ENCODE measurements at regions not wholly inside any gene's neighbourhood (a gene's known extent, or its start where the extent isn't known, plus 50 kb on each side); places are given as distances from the start of the nearest gene placed in this dataset.
"Not testable (repeated sequence)": the region's sequence is repeated elsewhere in the genome, so short reads cannot be mapped to it uniquely, and the experiment has no call there.

DNA sequence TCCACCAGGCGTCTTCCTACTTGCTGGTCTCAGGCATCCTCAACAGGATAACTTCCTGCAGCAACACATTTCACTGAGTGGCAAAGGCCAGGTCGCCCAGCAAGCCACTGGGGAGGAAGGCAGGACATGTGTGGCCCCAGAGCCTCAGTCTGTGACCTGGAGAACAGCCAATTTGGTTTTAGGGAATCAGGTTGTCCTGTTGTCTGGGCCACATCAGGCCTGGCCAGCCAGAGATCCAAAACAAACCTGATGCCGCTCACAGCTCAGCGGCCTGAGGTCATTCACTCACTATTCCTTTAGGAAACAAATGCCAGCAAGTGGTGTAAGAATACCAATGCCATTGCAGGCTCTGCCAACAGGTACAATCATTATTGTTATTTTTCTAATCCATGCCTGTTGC is 210.7 kb downstream of the VAPA start:
- Mint-ChIP-seq H3K27ac (no peak overlapping the region), H3K36me3 (ENCODE audit: low read depth) (no peaks in the 10 kb centered on the region)

DNA sequence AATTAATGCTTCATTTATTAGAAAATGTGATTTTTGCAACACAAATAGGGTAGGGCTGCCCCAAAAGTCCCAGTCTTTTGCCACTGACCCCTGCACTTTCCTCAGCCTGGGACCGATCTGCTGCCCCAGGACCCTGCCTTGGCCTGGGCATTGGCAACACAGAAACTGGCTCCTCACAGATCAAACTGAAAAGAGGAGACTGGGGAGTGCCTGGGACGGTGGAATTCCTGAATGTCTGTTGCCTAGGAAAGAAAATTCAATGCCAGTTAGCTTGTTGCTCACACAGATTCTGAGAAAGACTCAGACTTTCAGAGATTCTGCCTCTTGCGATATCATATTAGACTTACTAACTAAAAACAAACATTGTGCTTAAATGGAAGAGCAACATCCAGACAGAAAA is 211.2 kb downstream of the VAPA start:
- H3K27me3 Mint-ChIP-seq (ENCODE audit: low read depth), result peaks cover 13% of the 10 kb centered on the region
- H3K4me3 Mint-ChIP-seq (ENCODE audit: low read depth), result no peak overlapping the region
- H3K9me3 Mint-ChIP-seq, result peaks cover 3% of the 10 kb centered on the region
- no peak overlapping the region for H3K27ac Mint-ChIP-seq
- H3K4me1 Mint-ChIP-seq (ENCODE audit: low read depth), result peaks cover 17% of the 10 kb centered on the region
- DNase-seq (ENCODE audit: low spot score), result no peak
- intact Hi-C loops (cut with micrococcal nuclease), result no loop called here
- no peaks in the 10 kb centered on the region for H3K36me3 Mint-ChIP-seq (ENCODE audit: low read depth)

More for the DNA sequence above, 210.7 kb downstream of the VAPA start:
- no peak for DNase-seq (ENCODE audit: low spot score)
- H3K27me3 Mint-ChIP-seq (ENCODE audit: low read depth), result peaks cover 10% of the 10 kb centered on the region
- intact Hi-C loops (cut with micrococcal nuclease), result no loop called here
- H3K4me1 Mint-ChIP-seq (ENCODE audit: low read depth), result peaks cover 17% of the 10 kb centered on the region
- peaks cover 3% of the 10 kb centered on the region for H3K9me3 Mint-ChIP-seq
- no peak overlapping the region for H3K4me3 Mint-ChIP-seq (ENCODE audit: low read depth)

DNA sequence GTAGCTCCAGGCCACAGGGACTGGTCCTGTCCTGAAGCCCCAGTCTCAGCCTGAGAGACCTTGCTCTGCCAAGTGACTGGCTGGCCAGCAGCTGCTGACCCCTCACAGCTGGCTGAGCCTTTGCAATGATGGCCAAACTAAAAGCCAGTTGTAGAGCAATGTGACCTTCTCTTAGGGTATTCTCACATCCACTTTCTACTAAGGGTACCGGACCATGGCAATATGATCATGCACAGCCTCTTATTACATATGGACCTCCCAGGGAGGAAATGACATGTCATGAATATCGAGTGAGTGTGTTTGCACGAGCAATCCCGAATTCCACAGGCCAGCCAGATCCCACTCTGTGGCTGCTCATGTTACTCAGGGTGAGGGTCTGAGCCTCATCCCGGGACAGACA is 213.9 kb downstream of the VAPA start:
- intact Hi-C loops (cut with micrococcal nuclease), result no loop called here
- no peak for DNase-seq (ENCODE audit: low spot score)
- no peaks in the 10 kb centered on the region for H3K36me3 Mint-ChIP-seq (ENCODE audit: low read depth)
- H3K9me3 Mint-ChIP-seq, result no peaks in the 10 kb centered on the region
- peaks cover 14% of the 10 kb centered on the region for H3K4me1 Mint-ChIP-seq (ENCODE audit: low read depth)
- no peak overlapping the region for H3K27ac Mint-ChIP-seq
- peaks cover 37% of the 10 kb centered on the region for H3K27me3 Mint-ChIP-seq (ENCODE audit: low read depth)
- no peak overlapping the region for H3K4me3 Mint-ChIP-seq (ENCODE audit: low read depth)

DNA sequence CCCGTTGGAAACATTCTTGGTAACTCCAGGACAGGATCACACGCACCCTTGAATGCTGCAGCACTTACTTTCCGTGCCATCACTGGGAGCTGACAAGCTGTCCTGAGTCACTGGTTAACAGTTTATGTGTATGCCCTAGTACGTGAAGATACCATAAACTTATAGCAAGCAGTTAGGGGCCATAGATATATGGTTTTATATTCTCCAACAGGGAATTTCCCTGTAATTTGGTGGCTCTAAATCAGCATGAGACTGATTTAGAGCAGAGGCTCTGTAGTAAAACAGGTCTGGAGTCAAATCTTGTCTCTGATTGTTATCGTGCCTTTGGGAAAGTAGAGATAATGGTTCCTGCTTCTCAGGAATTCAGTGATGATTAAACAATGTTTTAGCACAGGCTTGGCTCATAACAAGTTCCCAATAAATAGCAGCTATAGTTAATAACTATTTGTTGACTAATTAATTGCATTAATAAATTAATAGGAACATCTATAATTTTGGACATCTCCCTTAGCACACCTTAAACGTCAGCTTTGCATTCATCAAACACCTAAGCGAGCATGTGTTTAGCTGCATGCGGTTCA is 215.2 kb downstream of the VAPA start:
- H3K27ac Mint-ChIP-seq, result no peak overlapping the region
- no peak for DNase-seq (ENCODE audit: low spot score)
- peaks cover 44% of the 10 kb centered on the region for H3K27me3 Mint-ChIP-seq (ENCODE audit: low read depth)
- intact Hi-C loops (cut with micrococcal nuclease), result no loop called here
- no peaks in the 10 kb centered on the region for H3K36me3 Mint-ChIP-seq (ENCODE audit: low read depth)
- H3K9me3 Mint-ChIP-seq, result no peaks in the 10 kb centered on the region
- peaks cover 8% of the 10 kb centered on the region for H3K4me1 Mint-ChIP-seq (ENCODE audit: low read depth)
- no peak overlapping the region for H3K4me3 Mint-ChIP-seq (ENCODE audit: low read depth)

DNA sequence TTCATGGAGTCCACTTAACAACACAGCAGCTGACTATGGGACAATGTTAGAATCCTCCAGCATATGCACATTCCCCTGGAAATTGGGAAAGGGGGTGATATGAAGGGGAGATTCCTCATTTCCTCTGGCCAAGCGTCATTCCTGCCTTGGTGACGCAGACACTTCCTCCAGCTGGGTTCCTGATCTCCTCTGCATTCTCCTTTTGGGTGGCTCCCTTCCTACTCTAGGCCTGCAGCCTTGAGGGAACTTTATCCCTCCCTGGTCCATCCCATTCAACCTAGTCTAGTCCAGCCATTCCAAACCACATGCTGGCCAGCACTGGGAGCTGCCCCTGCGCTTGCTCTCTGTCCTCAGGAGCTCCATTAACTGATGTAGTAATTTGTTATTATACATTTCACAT is 216.8 kb downstream of the VAPA start:
- intact Hi-C loops (cut with micrococcal nuclease), result no loop called here
- Mint-ChIP-seq H3K36me3 (ENCODE audit: low read depth) (no peaks in the 10 kb centered on the region), H3K4me1 (ENCODE audit: low read depth) (peaks cover under 1% of the 10 kb centered on the region), H3K27me3 (ENCODE audit: low read depth) (peaks cover 46% of the 10 kb centered on the region), H3K9me3 (no peaks in the 10 kb centered on the region), H3K27ac (no peak overlapping the region), H3K4me3 (ENCODE audit: low read depth) (no peak overlapping the region)
- no peak for DNase-seq (ENCODE audit: low spot score)

DNA sequence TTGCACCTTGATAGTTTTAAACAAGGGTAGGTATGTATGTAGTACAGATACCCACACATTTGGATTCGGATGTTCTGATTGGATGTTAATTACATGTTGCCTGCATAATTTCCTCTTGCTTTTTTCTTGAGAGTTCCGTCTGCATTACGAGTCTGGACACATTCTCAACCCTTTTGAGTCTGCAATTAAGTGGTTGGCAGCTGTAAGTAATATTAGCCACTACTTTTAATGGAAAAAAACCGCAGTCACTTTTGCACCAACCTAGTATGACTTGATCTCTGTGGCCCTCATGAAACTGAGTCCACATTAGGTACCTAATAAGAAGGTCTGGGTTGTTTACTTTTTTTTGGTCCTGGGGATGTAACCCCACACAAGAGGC is 217.3 kb downstream of the VAPA start:
- Mint-ChIP-seq H3K36me3 (ENCODE audit: low read depth) (no peaks in the 10 kb centered on the region), H3K27me3 (ENCODE audit: low read depth) (peaks cover 46% of the 10 kb centered on the region), H3K4me3 (ENCODE audit: low read depth) (no peak overlapping the region), H3K4me1 (ENCODE audit: low read depth) (no peaks in the 10 kb centered on the region), H3K9me3 (no peaks in the 10 kb centered on the region), H3K27ac (no peak overlapping the region)
- intact Hi-C loops (cut with micrococcal nuclease), result no loop called here
- DNase-seq (ENCODE audit: low spot score), result no peak

DNA sequence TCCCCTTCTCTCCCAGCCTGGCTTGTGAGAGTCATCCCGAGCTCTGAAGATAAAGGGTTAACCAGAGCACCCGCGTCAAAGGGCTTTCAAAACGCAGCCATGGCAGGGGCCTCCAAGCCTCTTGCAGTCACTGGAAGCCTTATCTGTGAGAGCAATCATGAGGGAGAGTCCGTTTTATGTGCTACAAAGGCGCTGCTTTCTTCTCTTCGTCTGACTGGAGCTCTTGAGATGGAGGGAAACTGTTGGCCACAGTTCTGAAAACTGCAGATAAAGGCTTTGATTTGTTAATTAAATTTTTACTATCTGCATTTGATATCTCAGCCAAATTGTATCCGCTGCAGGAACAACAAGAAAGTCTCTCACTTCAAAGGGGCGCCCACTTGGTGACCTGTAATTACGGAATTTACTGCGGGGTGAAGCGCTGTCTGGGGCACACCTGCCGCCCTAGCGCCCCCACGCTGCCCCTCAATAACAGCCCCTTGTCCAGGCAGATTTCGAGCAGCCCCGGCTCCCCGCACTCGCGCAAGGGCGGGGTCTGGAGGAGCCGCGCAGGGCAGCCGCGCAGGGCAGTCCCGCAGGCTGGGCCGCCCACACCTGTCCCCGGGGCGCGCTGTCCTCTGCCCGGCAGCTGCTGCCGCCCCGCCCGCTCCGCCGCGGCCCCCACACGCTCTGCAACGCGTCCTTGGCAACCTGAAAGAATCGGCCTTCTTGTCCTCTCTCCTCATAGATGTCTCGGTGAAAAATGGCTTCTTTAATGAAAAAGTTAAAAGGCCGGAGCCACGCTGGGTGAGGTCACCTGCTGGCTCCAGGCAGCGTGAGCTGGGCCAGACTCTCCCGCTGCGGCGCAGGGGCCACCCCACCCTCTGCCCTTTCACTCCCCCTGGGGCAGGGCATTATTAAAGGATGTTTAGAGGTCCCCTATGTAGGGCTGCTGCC is 217.9 kb downstream of the VAPA start:
- intact Hi-C loops (cut with micrococcal nuclease), result no loop called here
- H3K27ac Mint-ChIP-seq, result no peak overlapping the region
- H3K9me3 Mint-ChIP-seq, result no peaks in the 10 kb centered on the region
- no peaks in the 10 kb centered on the region for H3K4me1 Mint-ChIP-seq (ENCODE audit: low read depth)
- H3K36me3 Mint-ChIP-seq (ENCODE audit: low read depth), result no peaks in the 10 kb centered on the region
- H3K4me3 Mint-ChIP-seq (ENCODE audit: low read depth), result no peak overlapping the region
- no peak for DNase-seq (ENCODE audit: low spot score)
- H3K27me3 Mint-ChIP-seq (ENCODE audit: low read depth), result peaks cover 46% of the 10 kb centered on the region

DNA sequence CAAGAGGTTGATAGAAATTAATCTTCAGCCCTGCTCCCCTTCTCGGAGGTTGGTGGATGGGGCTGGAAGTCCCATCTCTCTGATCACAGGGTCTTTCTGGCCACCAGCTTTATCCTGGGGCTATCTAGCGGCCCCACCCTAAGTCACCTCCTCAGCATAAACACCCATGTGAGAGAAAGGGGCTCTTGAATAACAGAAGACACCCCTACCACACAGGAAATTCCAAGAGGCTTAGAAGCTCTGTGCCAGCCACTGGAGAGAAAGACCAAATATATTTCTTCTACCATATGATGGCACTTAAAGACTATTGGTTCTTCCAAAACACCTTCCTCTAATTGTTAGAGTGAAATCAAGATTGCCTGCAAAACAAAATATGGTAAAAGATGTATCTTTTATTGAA is 219.7 kb downstream of the VAPA start:
- H3K36me3 Mint-ChIP-seq (ENCODE audit: low read depth), result no peaks in the 10 kb centered on the region

DNA sequence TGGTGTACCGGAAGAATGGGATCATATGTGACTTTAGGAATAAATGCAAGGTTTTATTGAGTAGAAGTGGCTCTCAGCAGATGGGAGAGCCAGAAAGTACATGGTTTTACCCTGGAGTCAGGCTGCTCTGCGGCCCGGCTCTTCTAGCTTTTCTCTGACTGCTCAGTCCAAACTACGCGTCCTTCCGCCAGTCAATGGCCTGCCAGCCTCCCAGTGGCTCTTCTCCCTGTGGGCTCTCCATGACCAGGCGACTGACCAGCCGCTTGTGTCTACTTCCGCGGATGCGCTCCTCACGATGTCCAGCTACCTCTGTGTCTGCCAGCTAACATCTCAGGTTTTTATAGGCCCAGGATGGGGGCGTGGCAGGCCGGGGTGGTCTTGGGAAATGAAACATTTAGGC is 220.4 kb downstream of the VAPA start:
- H3K27ac Mint-ChIP-seq, result no peak overlapping the region
- peaks cover 37% of the 10 kb centered on the region for H3K27me3 Mint-ChIP-seq (ENCODE audit: low read depth)
- no peak for DNase-seq (ENCODE audit: low spot score)
- H3K4me1 Mint-ChIP-seq (ENCODE audit: low read depth), result no peaks in the 10 kb centered on the region
- H3K4me3 Mint-ChIP-seq (ENCODE audit: low read depth), result no peak overlapping the region
- intact Hi-C loops (cut with micrococcal nuclease), result no loop called here
- no peaks in the 10 kb centered on the region for H3K9me3 Mint-ChIP-seq
- H3K36me3 Mint-ChIP-seq (ENCODE audit: low read depth), result no peaks in the 10 kb centered on the region

More for the DNA sequence above, 219.7 kb downstream of the VAPA start:
- peaks cover 40% of the 10 kb centered on the region for H3K27me3 Mint-ChIP-seq (ENCODE audit: low read depth)
- no peak overlapping the region for H3K4me3 Mint-ChIP-seq (ENCODE audit: low read depth)
- no peak overlapping the region for H3K27ac Mint-ChIP-seq
- H3K9me3 Mint-ChIP-seq, result no peaks in the 10 kb centered on the region
- intact Hi-C loops (cut with micrococcal nuclease), result no loop called here
- no peaks in the 10 kb centered on the region for H3K4me1 Mint-ChIP-seq (ENCODE audit: low read depth)
- no peak for DNase-seq (ENCODE audit: low spot score)

DNA sequence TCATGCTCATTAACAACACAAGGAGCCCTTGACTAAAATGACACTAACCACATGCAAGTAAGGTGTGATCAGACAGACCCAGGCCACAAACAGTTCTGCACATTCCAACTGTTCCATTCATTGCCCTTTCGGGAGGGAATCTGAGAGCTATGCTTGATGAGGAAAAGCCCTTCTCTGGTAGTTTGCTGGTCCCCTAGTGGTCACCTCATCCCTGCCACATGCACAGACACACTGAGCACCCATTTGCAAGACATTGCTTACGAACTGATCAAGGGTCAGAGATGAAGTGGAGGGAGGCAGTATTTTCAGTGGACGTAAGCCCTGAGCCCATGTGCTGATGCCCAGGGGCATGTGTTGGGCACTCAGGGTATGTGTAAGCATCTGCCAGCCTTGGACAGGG is 220.9 kb downstream of the VAPA start:
- H3K27ac Mint-ChIP-seq; H3K36me3 Mint-ChIP-seq (ENCODE audit: low read depth); DNase-seq (ENCODE audit: low spot score); H3K4me1 Mint-ChIP-seq (ENCODE audit: low read depth); H3K4me3 Mint-ChIP-seq (ENCODE audit: low read depth); intact Hi-C loops (cut with micrococcal nuclease); H3K9me3 Mint-ChIP-seq: not testable (repeated sequence)
- H3K27me3 Mint-ChIP-seq (ENCODE audit: low read depth), result peaks cover 35% of the 10 kb centered on the region

DNA sequence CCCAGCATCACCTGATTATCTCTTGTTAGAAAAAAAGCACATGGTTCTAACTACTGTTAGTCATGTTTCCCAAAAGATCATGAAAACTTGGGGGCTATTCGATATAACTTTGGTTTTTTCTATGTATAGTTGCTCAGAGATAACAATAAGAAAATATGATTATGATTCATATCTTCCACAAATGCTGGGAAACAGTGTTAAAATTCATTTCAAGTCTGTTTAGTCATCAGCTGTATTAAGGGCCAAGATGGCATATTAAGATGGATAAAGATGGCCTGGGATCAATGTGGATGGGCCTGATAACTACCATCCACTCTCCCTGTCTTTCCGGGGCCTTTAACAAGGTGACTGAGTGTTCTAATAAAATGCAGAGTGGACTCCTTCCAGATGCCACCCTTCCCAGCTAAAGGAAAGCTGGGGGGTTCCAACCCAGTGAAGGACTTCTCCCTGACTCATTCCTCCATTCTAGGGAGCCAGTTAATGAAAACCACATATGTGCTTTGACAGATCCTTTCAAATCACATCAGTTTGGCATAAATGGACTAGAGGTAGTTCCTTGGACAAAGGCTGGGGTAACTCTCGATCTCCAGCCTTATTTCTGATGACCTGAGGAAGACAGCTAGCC is 221.6 kb downstream of the VAPA start:
- Mint-ChIP-seq H3K27ac (no peak overlapping the region), H3K4me1 (ENCODE audit: low read depth) (no peaks in the 10 kb centered on the region), H3K36me3 (ENCODE audit: low read depth) (no peaks in the 10 kb centered on the region), H3K4me3 (ENCODE audit: low read depth) (no peak overlapping the region), H3K9me3 (no peaks in the 10 kb centered on the region), H3K27me3 (ENCODE audit: low read depth) (peaks cover 30% of the 10 kb centered on the region)
- intact Hi-C loops (cut with micrococcal nuclease), result no loop called here
- no peak for DNase-seq (ENCODE audit: low spot score)

DNA sequence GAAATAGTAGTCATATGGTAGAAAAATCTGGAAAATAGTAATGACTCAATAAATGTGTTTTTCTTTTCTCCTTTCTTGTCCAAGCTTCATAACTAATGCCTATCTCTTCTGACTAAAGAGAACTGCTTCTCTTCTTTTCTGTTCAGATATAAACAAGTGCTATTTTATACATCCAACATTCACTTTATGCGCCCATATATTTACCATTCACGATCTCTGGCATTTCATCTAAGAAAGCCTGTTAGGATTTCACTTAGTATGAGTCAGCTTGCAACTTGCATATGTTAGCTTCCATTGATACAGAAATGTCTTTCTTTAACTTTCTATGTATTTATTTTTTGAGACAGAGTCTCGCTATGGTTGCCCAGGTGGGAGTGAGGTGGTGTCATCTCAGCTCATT is 224.9 kb downstream of the VAPA start:
- intact Hi-C loops (cut with micrococcal nuclease), result no loop called here
- H3K4me3 Mint-ChIP-seq (ENCODE audit: low read depth), result no peak overlapping the region
- H3K36me3 Mint-ChIP-seq (ENCODE audit: low read depth), result no peaks in the 10 kb centered on the region
- peaks cover 5% of the 10 kb centered on the region for H3K27me3 Mint-ChIP-seq (ENCODE audit: low read depth)
- H3K4me1 Mint-ChIP-seq (ENCODE audit: low read depth), result no peaks in the 10 kb centered on the region
- no peak overlapping the region for H3K27ac Mint-ChIP-seq
- DNase-seq (ENCODE audit: low spot score), result no peak
- H3K9me3 Mint-ChIP-seq, result no peaks in the 10 kb centered on the region

DNA sequence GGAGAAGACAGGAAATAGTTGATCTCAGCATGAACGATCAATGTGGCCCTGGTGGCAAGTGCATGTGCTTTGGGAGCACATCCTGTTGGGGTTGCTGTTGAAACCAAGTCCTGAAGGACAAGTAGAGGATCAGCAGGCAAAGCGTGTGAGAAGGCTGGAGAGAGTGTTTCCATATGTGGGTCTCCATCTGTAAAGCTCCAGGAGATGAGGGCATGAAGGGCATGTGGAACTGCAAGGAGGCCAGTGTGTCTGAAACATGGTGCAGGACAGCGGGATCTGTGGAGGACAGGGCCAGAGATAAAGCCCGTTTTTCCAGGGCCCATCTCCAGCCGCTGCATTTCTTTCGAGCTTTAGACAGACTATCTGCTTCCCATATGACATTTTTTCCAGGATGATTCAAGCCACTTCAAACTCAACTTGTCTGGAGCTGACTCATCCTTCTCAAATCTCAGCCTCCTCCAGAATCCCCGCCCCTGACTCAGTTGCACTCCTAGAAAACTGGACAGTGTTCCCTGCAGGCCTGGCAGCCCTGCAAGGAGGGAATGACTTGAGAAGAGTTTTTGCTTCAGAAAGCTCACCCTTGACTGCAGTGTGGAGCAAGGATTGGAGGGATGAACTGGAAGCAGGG is 226.1 kb downstream of the VAPA start:
- intact Hi-C loops (cut with micrococcal nuclease), result no loop called here
- Mint-ChIP-seq H3K9me3 (no peaks in the 10 kb centered on the region), H3K27ac (no peak overlapping the region), H3K4me3 (ENCODE audit: low read depth) (no peak overlapping the region), H3K36me3 (ENCODE audit: low read depth) (no peaks in the 10 kb centered on the region), H3K27me3 (ENCODE audit: low read depth) (peaks cover 2% of the 10 kb centered on the region), H3K4me1 (ENCODE audit: low read depth) (no peaks in the 10 kb centered on the region)
- no peak for DNase-seq (ENCODE audit: low spot score)
